ENCODE measurements at regions not wholly inside any gene's neighbourhood (a gene's known extent, or its start where the extent isn't known, plus 50 kb on each side); places are given as distances from the start of the nearest gene placed in this dataset.

GRCh38 chr2:204177251-204177976 lies 240.9 kb downstream of the ICOS start:
- Mint-ChIP-seq H3K27ac (ENCODE audit: unreplicated experiment) (no peak overlapping the region), H3K4me1 (ENCODE audit: low read depth, unreplicated experiment) (no peaks in the 10 kb centered on the region), H3K9me3 (ENCODE audit: low read depth, unreplicated experiment) (no peaks in the 10 kb centered on the region), H3K27me3 (ENCODE audit: unreplicated experiment) (peaks cover 44% of the 10 kb centered on the region), H3K36me3 (ENCODE audit: insufficient read depth, unreplicated experiment) (no peaks in the 10 kb centered on the region), H3K4me3 (ENCODE audit: low read depth, unreplicated experiment) (no peak overlapping the region)
- no peak for TF ChIP-seq CTCF (IDR thresholded peaks at IDR 0.05; ENCODE audit: unreplicated experiment)
- intact Hi-C loops (cut with micrococcal nuclease; ENCODE audit: unreplicated experiment), result loop anchor here (5.0 kb wide), 1 partner anchor 65 kb away; no protein-coding TSS in a partner anchor
- no TSS peak for BruUV-seq (replicated peaks)
- CTCF ChIA-PET, result interaction anchor here (0.5 to 1.5 kb wide), 4 partner anchors 10 to 1022 kb away, joined by 6 to 9 read pairs (median 6); no protein-coding TSS in a partner anchor
- DNase-seq, result no peak

GRCh38 chr2:204177977-204178522 lies 241.5 kb downstream of the ICOS start:
- DNase-seq, result peak; percentile 51
- CTCF ChIA-PET, result interaction anchor here (1.0 to 1.5 kb wide), 3 partner anchors 10 to 33 kb away, joined by 6 to 9 read pairs (median 6); no protein-coding TSS in a partner anchor
- H3K4me3 Mint-ChIP-seq (ENCODE audit: low read depth, unreplicated experiment), result no peak overlapping the region
- intact Hi-C loops (cut with micrococcal nuclease; ENCODE audit: unreplicated experiment), result loop anchor here (5.0 kb wide), 1 partner anchor 66 kb away; no protein-coding TSS in a partner anchor
- no peaks in the 10 kb centered on the region for H3K36me3 Mint-ChIP-seq (ENCODE audit: insufficient read depth, unreplicated experiment)
- H3K27ac Mint-ChIP-seq (ENCODE audit: unreplicated experiment), result no peak overlapping the region
- no peaks in the 10 kb centered on the region for H3K4me1 Mint-ChIP-seq (ENCODE audit: low read depth, unreplicated experiment)
- BruUV-seq (replicated peaks), result no TSS peak
- TF ChIP-seq CTCF (IDR thresholded peaks at IDR 0.05; ENCODE audit: unreplicated experiment), result peak; percentile 84
- H3K9me3 Mint-ChIP-seq (ENCODE audit: low read depth, unreplicated experiment), result no peaks in the 10 kb centered on the region
- peaks cover 44% of the 10 kb centered on the region for H3K27me3 Mint-ChIP-seq (ENCODE audit: unreplicated experiment)

GRCh38 chr2:204180649-204181048 lies 244.1 kb downstream of the ICOS start:
- H3K36me3 Mint-ChIP-seq (ENCODE audit: insufficient read depth, unreplicated experiment), result no peaks in the 10 kb centered on the region
- H3K4me3 Mint-ChIP-seq (ENCODE audit: low read depth, unreplicated experiment), result no peak overlapping the region
- BruUV-seq (replicated peaks), result no TSS peak
- no peak overlapping the region for H3K27ac Mint-ChIP-seq (ENCODE audit: unreplicated experiment)
- CTCF ChIA-PET, result no interaction called here
- no peaks in the 10 kb centered on the region for H3K9me3 Mint-ChIP-seq (ENCODE audit: low read depth, unreplicated experiment)
- intact Hi-C loops (cut with micrococcal nuclease; ENCODE audit: unreplicated experiment), result no loop called here
- H3K4me1 Mint-ChIP-seq (ENCODE audit: low read depth, unreplicated experiment), result peaks cover 11% of the 10 kb centered on the region
- H3K27me3 Mint-ChIP-seq (ENCODE audit: unreplicated experiment), result peaks cover 44% of the 10 kb centered on the region
- no peak for TF ChIP-seq CTCF (IDR thresholded peaks at IDR 0.05; ENCODE audit: unreplicated experiment)
- DNase-seq, result no peak

- no TSS peak for BruUV-seq (replicated peaks)
- DNase-seq, result no peak
- Mint-ChIP-seq H3K9me3 (ENCODE audit: low read depth, unreplicated experiment) (no peaks in the 10 kb centered on the region), H3K27me3 (ENCODE audit: unreplicated experiment) (peaks cover 20% of the 10 kb centered on the region), H3K36me3 (ENCODE audit: insufficient read depth, unreplicated experiment) (no peaks in the 10 kb centered on the region), H3K27ac (ENCODE audit: unreplicated experiment) (peak overlapping the region; percentile 0), H3K4me1 (ENCODE audit: low read depth, unreplicated experiment) (peaks cover 31% of the 10 kb centered on the region), H3K4me3 (ENCODE audit: low read depth, unreplicated experiment) (no peak overlapping the region)
- intact Hi-C loops (cut with micrococcal nuclease; ENCODE audit: unreplicated experiment), result no loop called here
- TF ChIP-seq CTCF (IDR thresholded peaks at IDR 0.05; ENCODE audit: unreplicated experiment), result no peak
- CTCF ChIA-PET, result no interaction called here
These were observed 247.0 kb downstream of the ICOS start for GRCh38 chr2:204183608-204184007.
